B cell (primary cell): ENCODE measurements at regions not wholly inside any gene's neighbourhood (a gene's known extent, or its start where the extent isn't known, plus 50 kb on each side); places are given as distances from the start of the nearest gene placed in this dataset.

Experiments
- CTCF ChIP-seq: fragments of 200-600 bp; IDR thresholded peaks from one replicate; pipeline ENCODE4 v1.8.0; 2022; ENCODE audit warnings: antibody characterized with exemption, mild to moderate bottlenecking
- EZH2 ChIP-seq: IDR thresholded peaks from 2 replicates; pipeline ENCODE4 v1.6.1; 2012; ENCODE audit warnings: borderline replicate concordance, low read depth, mild to moderate bottlenecking, moderate library complexity, low read length; ENCODE audit not compliant: insufficient read depth, poor library complexity, severe bottlenecking

GRCh38 chr16:46404028-46404427 is 217.2 kb downstream of the SHCBP1 start:
- TF ChIP-seq CTCF (no peak), EZH2 (no peak)
